ENCODE measurements at regions not wholly inside any gene's neighbourhood (a gene's known extent, or its start where the extent isn't known, plus 50 kb on each side); places are given as distances from the start of the nearest gene placed in this dataset.

GRCh38 chr7:46150202-46150601, 229.1 kb upstream of the IGFBP3 start:
- H2AFZ ChIP-seq (ENCODE audit: low read length) = no peak overlapping the region
- H3K4me2 ChIP-seq (ENCODE audit: low read length) = no peak overlapping the region
- H3K79me2 ChIP-seq (ENCODE audit: insufficient read depth, low read depth, low read length) = no peaks in the 10 kb centered on the region
- no peaks in the 10 kb centered on the region for H3K4me1 ChIP-seq (ENCODE audit: insufficient read depth, low read length, poor library complexity, severe bottlenecking)
- TF ChIP-seq CTCF (conservative IDR thresholded peaks at IDR 0.05; ENCODE audit: low read length) = no peak
- TF ChIP-seq EZH2phosphoT487 (IDR thresholded peaks at IDR 0.05; ENCODE audit: borderline replicate concordance, low read depth, low read length) = no peak
- ChIA-PET CTCF (ENCODE audit: unreplicated experiment) (no interaction called here), POLR2A (no interaction called here)
- DNase-seq (ENCODE audit: low spot score) = no peak
- no TSS peak for BruUV-seq (replicated peaks)
- no peaks in the 10 kb centered on the region for H3K9me3 ChIP-seq (ENCODE audit: low read length)
- no peak overlapping the region for H3K4me3 ChIP-seq (ENCODE audit: low read depth, low read length, poor library complexity, severe bottlenecking)
- no peaks in the 10 kb centered on the region for H3K36me3 ChIP-seq (ENCODE audit: insufficient read depth, low read length)
- no peaks in the 10 kb centered on the region for H4K20me1 ChIP-seq (ENCODE audit: insufficient read depth, low read length)
- intact Hi-C loops (cut with micrococcal nuclease; ENCODE audit: unreplicated experiment) = no loop called here
- no peak overlapping the region for H3K27ac ChIP-seq (ENCODE audit: low read depth, low read length, poor library complexity, severe bottlenecking)
- H3K9me2 ChIP-seq (ENCODE audit: insufficient read depth, low read length) = no peaks in the 10 kb centered on the region

GRCh38 chr7:46147871-46148270, 226.8 kb upstream of the IGFBP3 start:
- H3K4me1 ChIP-seq (ENCODE audit: insufficient read depth, low read length, poor library complexity, severe bottlenecking) = no peaks in the 10 kb centered on the region
- no peaks in the 10 kb centered on the region for H3K9me2 ChIP-seq (ENCODE audit: insufficient read depth, low read length)
- no peak overlapping the region for H3K27ac ChIP-seq (ENCODE audit: low read depth, low read length, poor library complexity, severe bottlenecking)
- no peak for DNase-seq (ENCODE audit: low spot score)
- no peaks in the 10 kb centered on the region for H3K36me3 ChIP-seq (ENCODE audit: insufficient read depth, low read length)
- POLR2A ChIA-PET = no interaction called here
- H2AFZ ChIP-seq (ENCODE audit: low read length) = no peak overlapping the region
- no peak overlapping the region for H3K4me3 ChIP-seq (ENCODE audit: low read depth, low read length, poor library complexity, severe bottlenecking)
- CTCF ChIA-PET (ENCODE audit: unreplicated experiment) = no interaction called here
- intact Hi-C loops (cut with micrococcal nuclease; ENCODE audit: unreplicated experiment) = no loop called here
- H3K9me3 ChIP-seq (ENCODE audit: low read length) = no peaks in the 10 kb centered on the region
- BruUV-seq (replicated peaks) = no TSS peak
- TF ChIP-seq EZH2phosphoT487 (IDR thresholded peaks at IDR 0.05; ENCODE audit: borderline replicate concordance, low read depth, low read length) = no peak
- TF ChIP-seq CTCF (conservative IDR thresholded peaks at IDR 0.05; ENCODE audit: low read length) = no peak
- no peak overlapping the region for H3K4me2 ChIP-seq (ENCODE audit: low read length)
- H3K79me2 ChIP-seq (ENCODE audit: insufficient read depth, low read depth, low read length) = no peaks in the 10 kb centered on the region
- H4K20me1 ChIP-seq (ENCODE audit: insufficient read depth, low read length) = no peaks in the 10 kb centered on the region

- no peaks in the 10 kb centered on the region for H3K9me2 ChIP-seq (ENCODE audit: insufficient read depth, low read length)
- intact Hi-C loops (cut with micrococcal nuclease; ENCODE audit: unreplicated experiment) = no loop called here
- no peak overlapping the region for H3K4me2 ChIP-seq (ENCODE audit: low read length)
- H4K20me1 ChIP-seq (ENCODE audit: insufficient read depth, low read length) = no peaks in the 10 kb centered on the region
- CTCF ChIA-PET (ENCODE audit: unreplicated experiment) = no interaction called here
- POLR2A ChIA-PET = no interaction called here
- no peak overlapping the region for H3K4me3 ChIP-seq (ENCODE audit: low read depth, low read length, poor library complexity, severe bottlenecking)
- no peaks in the 10 kb centered on the region for H3K4me1 ChIP-seq (ENCODE audit: insufficient read depth, low read length, poor library complexity, severe bottlenecking)
- TF ChIP-seq CTCF (conservative IDR thresholded peaks at IDR 0.05; ENCODE audit: low read length) = no peak
- no peak for TF ChIP-seq EZH2phosphoT487 (IDR thresholded peaks at IDR 0.05; ENCODE audit: borderline replicate concordance, low read depth, low read length)
- no TSS peak for BruUV-seq (replicated peaks)
- no peaks in the 10 kb centered on the region for H3K36me3 ChIP-seq (ENCODE audit: insufficient read depth, low read length)
- DNase-seq (ENCODE audit: low spot score) = no peak
- H3K79me2 ChIP-seq (ENCODE audit: insufficient read depth, low read depth, low read length) = no peaks in the 10 kb centered on the region
- no peak overlapping the region for H2AFZ ChIP-seq (ENCODE audit: low read length)
- no peaks in the 10 kb centered on the region for H3K9me3 ChIP-seq (ENCODE audit: low read length)
- no peak overlapping the region for H3K27ac ChIP-seq (ENCODE audit: low read depth, low read length, poor library complexity, severe bottlenecking)
These were observed 225.6 kb upstream of the IGFBP3 start for GRCh38 chr7:46146454-46147255.
